ENCODE measurements at regions not wholly inside any gene's neighbourhood (a gene's known extent, or its start where the extent isn't known, plus 50 kb on each side); places are given as distances from the start of the nearest gene placed in this dataset.

GRCh38 chr5:56663523-56663922, 151.8 kb upstream of the MAP3K1 start:
- Histone ChIP-seq H2AFZ (ENCODE audit: control insufficient read depth, low read length) (no peak overlapping the region), H3K79me2 (ENCODE audit: control insufficient read depth, insufficient read depth, low read length) (no peaks in the 10 kb centered on the region), H3K27ac (ENCODE audit: control insufficient read depth, insufficient read depth, low read length) (no peak overlapping the region), H3K9me1 (ENCODE audit: control insufficient read depth, extremely low read depth, insufficient read depth, low read length) (no peaks in the 10 kb centered on the region), H3K9ac (ENCODE audit: control insufficient read depth, extremely low read depth, insufficient read depth, low read length) (no peak overlapping the region), H3K4me1 (ENCODE audit: control insufficient read depth, extremely low read depth, insufficient read depth, low read length) (peaks cover 7% of the 10 kb centered on the region), H3K27me3 (ENCODE audit: control insufficient read depth, extremely low read depth, insufficient read depth, low read length) (no peaks in the 10 kb centered on the region), H3K36me3 (ENCODE audit: control insufficient read depth in 2 of 2, extremely low read depth in 1 of 2, insufficient read depth in 2 of 2, low read length in 2 of 2) (no peaks in the 10 kb centered on the region), H3K4me2 (ENCODE audit: control insufficient read depth, extremely low read depth, insufficient read depth, low read depth, low read length) (no peak overlapping the region), H3K4me3 (ENCODE audit: control insufficient read depth in 2 of 3, extremely low read depth in 1 of 3, insufficient read depth in 2 of 3, low read depth in 1 of 3, low read length in 3 of 3) (no peak overlapping the region), H3K9me3 (ENCODE audit: control insufficient read depth, low read depth, low read length) (no peaks in the 10 kb centered on the region), H4K20me1 (ENCODE audit: control insufficient read depth, extremely low read depth, insufficient read depth, low read length) (no peaks in the 10 kb centered on the region)
- DNase-seq (ENCODE audit: low read depth, low spot score) (no peak), FAIRE-seq (no peak)
- no peak for TF ChIP-seq EZH2 (IDR thresholded peaks at IDR 0.05; ENCODE audit: low read length)
- TF ChIP-seq, protein P1, sequence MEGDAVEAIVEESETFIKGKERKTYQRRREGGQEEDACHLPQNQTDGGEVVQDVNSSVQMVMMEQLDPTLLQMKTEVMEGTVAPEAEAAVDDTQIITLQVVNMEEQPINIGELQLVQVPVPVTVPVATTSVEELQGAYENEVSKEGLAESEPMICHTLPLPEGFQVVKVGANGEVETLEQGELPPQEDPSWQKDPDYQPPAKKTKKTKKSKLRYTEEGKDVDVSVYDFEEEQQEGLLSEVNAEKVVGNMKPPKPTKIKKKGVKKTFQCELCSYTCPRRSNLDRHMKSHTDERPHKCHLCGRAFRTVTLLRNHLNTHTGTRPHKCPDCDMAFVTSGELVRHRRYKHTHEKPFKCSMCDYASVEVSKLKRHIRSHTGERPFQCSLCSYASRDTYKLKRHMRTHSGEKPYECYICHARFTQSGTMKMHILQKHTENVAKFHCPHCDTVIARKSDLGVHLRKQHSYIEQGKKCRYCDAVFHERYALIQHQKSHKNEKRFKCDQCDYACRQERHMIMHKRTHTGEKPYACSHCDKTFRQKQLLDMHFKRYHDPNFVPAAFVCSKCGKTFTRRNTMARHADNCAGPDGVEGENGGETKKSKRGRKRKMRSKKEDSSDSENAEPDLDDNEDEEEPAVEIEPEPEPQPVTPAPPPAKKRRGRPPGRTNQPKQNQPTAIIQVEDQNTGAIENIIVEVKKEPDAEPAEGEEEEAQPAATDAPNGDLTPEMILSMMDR (optimal IDR thresholded peaks at IDR 0.05 in 1 of 3, IDR thresholded peaks at IDR 0.05 in 1 of 3, conservative IDR thresholded peaks at IDR 0.05 in 1 of 3; ENCODE audit: extremely low read depth in 1 of 3, insufficient read depth in 2 of 3, low read length in 3 of 3): no peak
- dilution Hi-C loops (cut with MboI; ENCODE audit: extremely low pct_ligation_motif_present, low sequenced_read_pairs): no loop called here

DNA sequence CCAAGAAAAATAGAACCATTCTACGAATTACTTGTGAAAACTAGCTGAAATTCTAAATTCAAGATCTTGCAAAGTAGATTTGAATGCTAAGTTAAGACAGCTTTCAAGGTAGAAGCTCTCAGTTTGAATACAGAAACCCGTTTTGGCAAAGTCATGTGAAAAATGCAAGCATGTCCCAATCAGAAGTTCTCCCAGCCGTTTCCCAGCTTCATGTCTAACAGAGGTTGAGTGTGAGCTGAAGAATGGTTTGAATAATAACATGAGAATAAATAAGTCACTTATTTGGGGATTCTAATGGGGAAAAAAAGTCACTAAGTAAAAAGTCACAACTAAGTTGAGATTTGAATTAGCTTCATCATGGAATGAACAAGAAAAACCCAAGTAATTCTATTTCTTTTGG, 152.5 kb upstream of the MAP3K1 start:
- H3K4me3 ChIP-seq (ENCODE audit: control insufficient read depth in 2 of 3, extremely low read depth in 1 of 3, insufficient read depth in 2 of 3, low read depth in 1 of 3, low read length in 3 of 3): no peak overlapping the region
- H4K20me1 ChIP-seq (ENCODE audit: control insufficient read depth, extremely low read depth, insufficient read depth, low read length): no peaks in the 10 kb centered on the region
- no peak for TF ChIP-seq EZH2 (IDR thresholded peaks at IDR 0.05; ENCODE audit: low read length)
- TF ChIP-seq, protein P1 (optimal IDR thresholded peaks at IDR 0.05 in 1 of 3, IDR thresholded peaks at IDR 0.05 in 1 of 3, conservative IDR thresholded peaks at IDR 0.05 in 1 of 3; ENCODE audit: extremely low read depth in 1 of 3, insufficient read depth in 2 of 3, low read length in 3 of 3): no peak
- FAIRE-seq: no peak
- H3K27ac ChIP-seq (ENCODE audit: control insufficient read depth, insufficient read depth, low read length): no peak overlapping the region
- H3K27me3 ChIP-seq (ENCODE audit: control insufficient read depth, extremely low read depth, insufficient read depth, low read length): no peaks in the 10 kb centered on the region
- no peak overlapping the region for H3K4me2 ChIP-seq (ENCODE audit: control insufficient read depth, extremely low read depth, insufficient read depth, low read depth, low read length)
- no peak overlapping the region for H2AFZ ChIP-seq (ENCODE audit: control insufficient read depth, low read length)
- H3K9me3 ChIP-seq (ENCODE audit: control insufficient read depth, low read depth, low read length): no peaks in the 10 kb centered on the region
- no peaks in the 10 kb centered on the region for H3K79me2 ChIP-seq (ENCODE audit: control insufficient read depth, insufficient read depth, low read length)
- peaks cover 7% of the 10 kb centered on the region for H3K4me1 ChIP-seq (ENCODE audit: control insufficient read depth, extremely low read depth, insufficient read depth, low read length)
- H3K9ac ChIP-seq (ENCODE audit: control insufficient read depth, extremely low read depth, insufficient read depth, low read length): no peak overlapping the region
- H3K36me3 ChIP-seq (ENCODE audit: control insufficient read depth in 2 of 2, extremely low read depth in 1 of 2, insufficient read depth in 2 of 2, low read length in 2 of 2): no peaks in the 10 kb centered on the region
- dilution Hi-C loops (cut with MboI; ENCODE audit: extremely low pct_ligation_motif_present, low sequenced_read_pairs): no loop called here
- H3K9me1 ChIP-seq (ENCODE audit: control insufficient read depth, extremely low read depth, insufficient read depth, low read length): no peaks in the 10 kb centered on the region
- DNase-seq (ENCODE audit: low read depth, low spot score): no peak
